K562 (cell line): ENCODE measurements at regions not wholly inside any gene's neighbourhood (a gene's known extent, or its start where the extent isn't known, plus 50 kb on each side); places are given as distances from the start of the nearest gene placed in this dataset.

Experiments used
- ATAC-seq: fragments of 200-7000 bp; cut with Tn5 transposase; 3 replicates; pipeline ENCODE4 v1.9.1; 2020; ENCODE audit warnings: moderate library complexity
- BruUV-seq: library from RNA; stranded (reverse); fragments of 400-500 nt; replicated peaks from 2 replicates; lab custom pipeline; 2021; lab: Mats Ljungman, UMichigan
- CTCF ChIA-PET: fragments of 300-600 bp; formaldehyde crosslinking; extraction: SDS; loops from one replicate; lab custom pipeline; 2021; ENCODE audit warnings: low intra/inter-chr PET ratio; lab: Yijun Ruan, JAX
- POLR2A ChIA-PET: fragments of 300-600, 350-650 bp; sonication (Branson Sonifier 250); formaldehyde crosslinking; extraction: SDS; loops from one replicate; lab custom pipeline; 2021; ENCODE audit warnings: antibody characterized with exemption, inconsistent platforms; lab: Yijun Ruan, JAX
- DNase-seq, 4 experiments: peaks; one replicate each; pipeline versions ENCODE4 v3.0.0 to v3.0.0-alpha.2; 2011 to 2018; ENCODE audit warnings: low spot score in 3 of 4, mixed read lengths in 3 of 4; ENCODE audit errors: extremely low read depth in 1 of 4
- FAIRE-seq: peaks from 2 replicates; lab custom pipeline; 2011; peaks lifted over from hg19 to GRCh38; lab: Jason Lieb, UNC
- H2AFZ ChIP-seq: 2 replicates; pipeline ENCODE4 v1.6.0; 2011; ENCODE audit warnings: low read depth, low read length, control low read depth, inconsistent platforms
- H3K27ac ChIP-seq: fragments of 200-600 bp; 3 replicates; pipeline ENCODE4 v1.8.0; 2011; ENCODE audit warnings: low read depth, mild to moderate bottlenecking, control low read depth, inconsistent platforms, low read length, moderate library complexity, mixed read lengths; ENCODE audit errors: extremely low read depth
- H3K27me3 ChIP-seq, 2 experiments: fragments of 300-600 bp in 1 of 2; 2 replicates in 1 of 2; 3 replicates in 1 of 2; pipeline versions ENCODE4 v1.6.0 to v1.8.0; 2011; ENCODE audit warnings: inconsistent platforms in 2 of 2, low read length in 2 of 2, mild to moderate bottlenecking in 1 of 2, mixed read lengths in 1 of 2, moderate library complexity in 1 of 2; ENCODE audit not compliant: control insufficient read depth in 2 of 2, insufficient read depth in 2 of 2
- H3K36me3 ChIP-seq: fragments of 300-600 bp; 3 replicates; pipeline ENCODE4 v1.8.0; 2011; ENCODE audit warnings: mild to moderate bottlenecking, low read length, inconsistent platforms; ENCODE audit not compliant: control insufficient read depth, insufficient read depth
- H3K4me1 ChIP-seq, 2 experiments: fragments of 200-600 bp in 1 of 2; replicated peaks in 1 of 2; 2 replicates in 1 of 2; 3 replicates in 1 of 2; pipeline versions ENCODE4 v1.5.1 to v1.8.0; 2011; ENCODE audit warnings: inconsistent platforms in 2 of 2, low read length in 2 of 2, mild to moderate bottlenecking in 1 of 2, mixed read lengths in 1 of 2, moderate library complexity in 1 of 2; ENCODE audit not compliant: control insufficient read depth in 2 of 2, insufficient read depth in 2 of 2
- H3K4me2 ChIP-seq: 2 replicates; pipeline ENCODE4 v1.6.1; 2011; ENCODE audit warnings: low read length, control low read depth, inconsistent platforms, mixed read lengths; ENCODE audit not compliant: insufficient read depth
- H3K4me3 ChIP-seq: fragments of 200-600 bp; sonication (generic), shearing (Covaris generic); 2 replicates; pipeline ENCODE4 v1.5.1; 2016; ENCODE audit warnings: control low read depth, inconsistent platforms
- H3K79me2 ChIP-seq: fragments of 200-600 bp; 3 replicates; pipeline ENCODE4 v1.8.0; 2011; ENCODE audit warnings: low read length, inconsistent platforms; ENCODE audit not compliant: control insufficient read depth, insufficient read depth
- H3K9ac ChIP-seq, 2 experiments: 2 replicates each; pipeline versions ENCODE4 v1.6.0 to v1.6.1; 2011; ENCODE audit warnings: low read depth in 2 of 2, low read length in 2 of 2, control low read depth in 1 of 2, inconsistent platforms in 1 of 2, mild to moderate bottlenecking in 1 of 2, mixed read lengths in 1 of 2; ENCODE audit not compliant: insufficient read depth in 1 of 2
- H3K9me1 ChIP-seq: one replicate; pipeline ENCODE4 v1.6.0; 2011; ENCODE audit warnings: inconsistent platforms, mild to moderate bottlenecking, low read length, moderate library complexity; ENCODE audit not compliant: control insufficient read depth, insufficient read depth
- H3K9me3 ChIP-seq: replicated peaks from 2 replicates; pipeline ENCODE4 v1.5.1; 2011; ENCODE audit warnings: low read depth, low read length, inconsistent platforms; ENCODE audit not compliant: control insufficient read depth, insufficient read depth
- H4K20me1 ChIP-seq: replicated peaks from 2 replicates; pipeline ENCODE4 v1.6.1; 2011; ENCODE audit warnings: low read length, inconsistent platforms, mixed read lengths; ENCODE audit not compliant: control insufficient read depth, insufficient read depth
- CHD2 ChIP-seq: IDR thresholded peaks from 2 replicates; pipeline ENCODE4 v1.6.1; 2011; ENCODE audit warnings: low read depth, low read length
- ELF2 ChIP-seq: fragments of 250-450 bp; sonication (Bioruptor Pico); IDR thresholded peaks from 2 replicates; pipeline ENCODE4 v1.5.0; 2021; ENCODE audit warnings: mild to moderate bottlenecking
- ETV5 ChIP-seq: sonication (generic); formaldehyde crosslinking; IDR thresholded peaks from 2 replicates; pipeline ENCODE4 v1.4.0; 2020; ENCODE audit warnings: low read depth, mild to moderate bottlenecking, missing genetic modification reagents
- HSF4 ChIP-seq: fragments of 250-450 bp; sonication (Bioruptor Pico); IDR thresholded peaks from 2 replicates; pipeline ENCODE4 v2.1.2; 2022; ENCODE audit warnings: mild to moderate bottlenecking, moderate library complexity, borderline replicate concordance
- LARP7 ChIP-seq: fragments of 450-650 bp; IDR thresholded peaks from 2 replicates; pipeline ENCODE4 v1.6.1; 2016
- MAFK ChIP-seq: IDR thresholded peaks from 2 replicates; pipeline ENCODE4 v1.6.1; 2011; ENCODE audit warnings: low read length, improper control_type of control experiment
- MEF2D ChIP-seq: conservative IDR thresholded peaks from 2 replicates; pipeline ENCODE4 v1.6.1; 2016; ENCODE audit warnings: low read depth, missing genetic modification characterization, missing compliant biosample characterization
- NUFIP1 ChIP-seq: fragments of 450-650 bp; IDR thresholded peaks from 2 replicates; pipeline ENCODE4 v1.6.1; 2018; ENCODE audit not compliant: partially characterized antibody
- POLR2G ChIP-seq: fragments of 200-400 bp; formaldehyde crosslinking; IDR thresholded peaks from 2 replicates; pipeline ENCODE4 v1.6.1; 2017; ENCODE audit warnings: low read depth, mild to moderate bottlenecking, antibody characterized with exemption, low read length, moderate library complexity
- SLC30A9 ChIP-seq: fragments of 250-450 bp; sonication (Bioruptor Pico); IDR thresholded peaks from 2 replicates; pipeline ENCODE4 v1.8.0; 2022; ENCODE audit warnings: mild to moderate bottlenecking, moderate library complexity
- SNIP1 ChIP-seq: fragments of 450-650 bp; IDR thresholded peaks from 2 replicates; pipeline ENCODE4 v1.7.1; 2017; ENCODE audit warnings: low read depth, mild to moderate bottlenecking
- WGBS: fragments of 100-300 bp; shearing (Covaris generic); methylation state at CpG from one replicate; pipeline ENCODE4 v1.1.6; 2016; ENCODE audit warnings: low coverage, mixed read lengths; ENCODE audit not compliant: insufficient coverage; ENCODE audit errors: missing lambda C conversion rate; 5-methylcytosine and 5-hydroxymethylcytosine counted together
- in situ Hi-C: fragments of 300-500 bp; cut with MboI; formaldehyde crosslinking; loops from 4 replicates; pipeline ENCODE4 v1.15.0; 2018; ENCODE audit warnings: inconsistent platforms, mixed read lengths
- intact Hi-C: fragments of 100-400 bp; cut with micrococcal nuclease; formaldehyde crosslinking; loops from 2 replicates; pipeline ENCODE4 v1.14.2; 2022
- TF ChIP-seq, protein P1 (sequence below): sonication (generic); formaldehyde crosslinking; IDR thresholded peaks from 2 replicates; pipeline ENCODE4 v1.5.0; 2020; ENCODE audit warnings: missing genetic modification reagents

DNA sequence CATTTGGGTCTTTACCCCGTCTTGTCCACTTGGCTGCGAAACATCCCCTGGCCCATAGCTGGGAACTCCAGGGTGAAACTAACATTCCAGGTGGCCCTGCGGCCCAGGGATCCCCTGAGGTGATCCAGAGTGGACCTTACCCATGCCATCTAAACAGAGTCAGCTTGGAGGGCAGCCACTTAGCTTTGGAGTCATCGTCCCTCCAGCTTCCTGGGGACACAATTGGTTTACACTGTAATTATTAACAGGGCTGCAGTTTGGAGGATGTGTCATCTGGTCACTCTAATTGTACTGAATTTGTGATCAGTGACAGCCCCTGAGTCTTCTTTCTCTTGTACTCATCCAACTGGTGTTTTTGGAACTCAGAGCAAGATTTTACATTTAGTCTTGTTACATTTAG lies 149.9 kb downstream of the ENGASE start:
- intact Hi-C loops = no loop called here
- H3K9ac ChIP-seq = no peak overlapping the region
- H3K4me3 ChIP-seq = no peak overlapping the region
- no peaks in the 10 kb centered on the region for H3K9me3 ChIP-seq
- H3K36me3 ChIP-seq = no peaks in the 10 kb centered on the region
- peaks cover 0 to 4% of the 10 kb centered on the region in 2 experiments; a peak in 1 of 5 replicates for H3K4me1 ChIP-seq
- DNase-seq = no peak
- no peak for FAIRE-seq
- ChIA-PET CTCF (no interaction called here), POLR2A (no interaction called here)
- no peaks in the 10 kb centered on the region for H3K9me1 ChIP-seq
- no peak overlapping the region for H3K27ac ChIP-seq
- peaks cover 2 to 71% of the 10 kb centered on the region in 2 experiments; a peak in 3 of 5 replicates for H3K27me3 ChIP-seq
- 0 out of 2 replicates have a peak, but pooled peaks cover 4% of the 10 kb centered on the region for H4K20me1 ChIP-seq
- H3K79me2 ChIP-seq = no peaks in the 10 kb centered on the region
- in situ Hi-C loops = no loop called here
- 0% methylated on average over 4 of the region's 4 CpGs for WGBS
- H3K4me2 ChIP-seq = no peak overlapping the region
- TF ChIP-seq MAFK = no peak
- no peak for TF ChIP-seq LARP7
- no peak for TF ChIP-seq HSF4 (CRISPR knock-in tag)
- no peak for TF ChIP-seq SLC30A9 (CRISPR knock-in tag)
- no peak for TF ChIP-seq POLR2G
- no peak for TF ChIP-seq ETV5 (CRISPR knock-in tag)
- no peak for TF ChIP-seq MEF2D (tag)
- TF ChIP-seq, protein P1, sequence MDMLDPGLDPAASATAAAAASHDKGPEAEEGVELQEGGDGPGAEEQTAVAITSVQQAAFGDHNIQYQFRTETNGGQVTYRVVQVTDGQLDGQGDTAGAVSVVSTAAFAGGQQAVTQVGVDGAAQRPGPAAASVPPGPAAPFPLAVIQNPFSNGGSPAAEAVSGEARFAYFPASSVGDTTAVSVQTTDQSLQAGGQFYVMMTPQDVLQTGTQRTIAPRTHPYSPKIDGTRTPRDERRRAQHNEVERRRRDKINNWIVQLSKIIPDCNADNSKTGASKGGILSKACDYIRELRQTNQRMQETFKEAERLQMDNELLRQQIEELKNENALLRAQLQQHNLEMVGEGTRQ (CRISPR knock-in tag) = no peak
- no peak for TF ChIP-seq CHD2
- no peak for TF ChIP-seq SNIP1
- no peak for TF ChIP-seq ELF2 (CRISPR knock-in tag)
- no peak for TF ChIP-seq NUFIP1
- ATAC-seq = no peak
- H2AFZ ChIP-seq = no peak overlapping the region
- no TSS peak for BruUV-seq
